Renal pelvis (tissue), 1 donor: ENCODE measurements at regions not wholly inside any gene's neighbourhood (a gene's known extent, or its start where the extent isn't known, plus 50 kb on each side); places are given as distances from the start of the nearest gene placed in this dataset.

Source experiments
- DNase-seq: peaks from one replicate; pipeline ENCODE4 v3.0.0-alpha.2; 2013

DNA sequence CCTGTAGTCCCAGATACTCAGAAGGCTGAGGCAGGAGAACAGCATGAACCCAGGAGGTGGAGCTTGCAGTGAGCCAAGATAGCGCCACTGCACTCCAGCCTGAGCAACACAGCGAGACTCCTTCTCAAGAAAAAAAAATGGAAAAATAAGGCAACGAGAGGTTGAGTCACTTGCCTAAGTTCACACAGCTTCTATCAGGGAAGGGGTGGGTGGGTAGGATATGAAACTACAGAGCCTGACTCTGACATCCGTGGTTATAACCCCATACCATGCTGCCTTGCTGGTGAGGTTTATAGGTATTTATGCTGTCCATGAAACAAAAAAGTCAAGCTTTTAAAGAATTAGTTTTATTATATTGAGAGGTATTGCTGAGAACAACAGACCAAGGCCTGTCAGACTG lies 61.5 kb upstream of the RAB4A start:
- DNase-seq, result no peak

- DNase-seq, result no peak
These were observed 61.1 kb upstream of the RAB4A start for GRCh38 chr1:229209816-229210215.

DNA sequence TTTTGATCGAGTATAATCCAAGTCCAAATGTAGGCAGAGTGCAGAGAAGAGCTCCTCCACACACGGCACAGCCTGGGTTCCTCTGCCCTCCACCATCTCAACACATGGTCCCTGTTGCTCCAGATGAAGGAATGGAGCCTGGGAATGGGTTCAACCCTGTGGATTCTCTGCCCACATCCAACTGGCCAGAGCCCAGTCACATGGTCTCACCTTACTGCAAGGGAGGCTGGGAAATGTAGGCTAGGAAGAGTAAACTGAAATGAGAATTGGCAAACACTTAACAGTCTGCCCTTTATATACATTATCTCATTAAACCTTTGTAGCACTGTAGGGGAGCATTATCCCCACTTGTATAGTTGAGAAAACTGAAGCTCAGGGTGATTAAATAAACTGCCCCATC lies 60.1 kb upstream of the RAB4A start:
- DNase-seq, result no peak

DNA sequence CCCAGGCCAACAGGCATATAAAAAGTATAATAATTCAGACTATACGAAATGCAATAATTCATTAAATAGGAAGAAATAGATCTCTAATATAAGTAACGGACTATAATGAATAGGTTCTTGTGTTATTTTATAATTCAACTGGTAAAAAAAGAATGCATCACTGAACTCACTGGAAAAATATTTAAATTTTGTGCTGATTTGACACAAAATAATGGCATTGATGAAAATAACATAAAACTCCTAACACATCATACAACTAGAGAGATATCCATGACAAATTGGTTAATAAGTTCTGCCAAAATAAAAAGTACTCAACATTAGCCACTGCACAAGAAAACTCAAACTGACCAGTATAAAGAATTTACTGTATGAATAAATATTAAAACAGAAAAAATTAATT lies 57.1 kb upstream of the RAB4A start:
- no peak for DNase-seq

GRCh38 chr1:229217716-229218115 lies 53.2 kb upstream of the RAB4A start:
- DNase-seq, result no peak

- DNase-seq, result no peak
These were observed 52.3 kb upstream of the RAB4A start for GRCh38 chr1:229218612-229219025.

GRCh38 chr1:229220163-229220846 lies 50.6 kb upstream of the RAB4A start:
- no peak for DNase-seq

DNA sequence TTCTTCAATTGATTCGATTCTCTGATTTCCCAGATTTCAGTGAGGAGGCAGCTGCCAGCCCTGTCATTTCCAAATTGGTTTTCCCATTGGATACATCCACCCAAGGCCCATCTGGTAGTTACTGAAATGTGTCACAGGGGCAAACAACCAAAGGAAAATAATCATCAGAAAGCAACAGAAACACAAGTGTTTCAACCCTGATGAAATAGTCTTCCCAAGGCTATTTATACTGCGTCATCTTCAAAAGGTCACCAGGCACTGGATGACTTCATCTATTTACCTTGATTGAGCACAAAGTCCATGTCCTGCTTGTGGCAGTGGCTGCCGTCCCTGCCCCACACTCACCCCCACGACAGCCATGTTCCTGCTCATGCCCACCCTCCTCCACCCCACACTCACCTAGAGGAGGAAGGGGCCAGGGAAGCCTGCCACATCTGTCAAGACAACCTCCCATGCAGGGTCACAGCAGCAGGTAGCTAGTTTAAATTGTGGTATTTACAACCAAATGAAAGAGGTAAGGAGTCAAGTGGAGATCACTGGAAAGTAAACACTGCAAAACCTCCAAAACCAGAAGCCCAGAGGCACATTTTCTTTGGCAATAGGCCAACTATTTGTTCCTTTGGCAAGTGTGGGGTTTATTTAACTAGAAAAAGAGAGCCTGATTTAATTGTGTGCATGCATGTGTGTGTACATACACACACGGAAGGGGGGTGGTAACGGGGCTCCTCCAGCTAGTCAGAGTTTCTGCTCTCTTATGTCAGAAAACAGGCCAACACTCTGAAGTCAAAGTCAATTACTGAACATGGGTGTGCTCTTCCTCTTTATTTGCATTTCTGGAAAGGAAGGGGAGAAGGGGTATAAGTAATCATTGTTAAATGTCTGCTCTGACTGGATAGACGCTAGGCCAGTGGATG lies 49.5 kb upstream of the RAB4A start:
- DNase-seq, result no peak
